ENCODE measurements at regions not wholly inside any gene's neighbourhood (a gene's known extent, or its start where the extent isn't known, plus 50 kb on each side); places are given as distances from the start of the nearest gene placed in this dataset.
"Not testable (repeated sequence)": the region's sequence is repeated elsewhere in the genome, so short reads cannot be mapped to it uniquely, and the experiment has no call there.

DNA sequence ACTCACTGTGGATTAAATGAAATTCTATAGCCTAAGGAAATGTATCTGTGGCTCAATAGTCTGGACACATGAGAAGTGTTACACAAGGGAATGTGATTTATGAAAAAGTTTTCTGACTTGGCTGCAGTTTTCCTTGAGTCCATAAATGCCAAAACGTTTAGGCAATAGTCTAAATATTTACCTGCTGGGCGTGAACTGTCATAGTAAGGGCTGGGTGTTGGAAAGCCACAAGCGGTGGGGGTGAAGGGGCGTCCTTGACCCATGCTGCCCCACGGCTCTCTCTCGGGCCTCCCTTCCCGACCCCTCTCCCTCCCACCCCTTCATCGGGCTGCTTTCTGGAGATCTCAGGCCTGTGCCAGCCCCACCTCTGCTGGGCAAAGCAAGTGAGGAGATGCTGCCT is 223.7 kb downstream of the BUB3 start:
- no peak for DNase-seq (ENCODE audit: low read depth, low spot score)

GRCh38 chr10:123378302-123378701 is 224.1 kb downstream of the BUB3 start:
- no peak for DNase-seq (ENCODE audit: low read depth, low spot score)

- DNase-seq (ENCODE audit: low read depth, low spot score), result no peak
Measured at GRCh38 chr10:123379156-123379555, 225.0 kb downstream of the BUB3 start.

GRCh38 chr10:123380491-123381085 is 226.4 kb downstream of the BUB3 start:
- DNase-seq (ENCODE audit: low read depth, low spot score), result peak; percentile 55

DNA sequence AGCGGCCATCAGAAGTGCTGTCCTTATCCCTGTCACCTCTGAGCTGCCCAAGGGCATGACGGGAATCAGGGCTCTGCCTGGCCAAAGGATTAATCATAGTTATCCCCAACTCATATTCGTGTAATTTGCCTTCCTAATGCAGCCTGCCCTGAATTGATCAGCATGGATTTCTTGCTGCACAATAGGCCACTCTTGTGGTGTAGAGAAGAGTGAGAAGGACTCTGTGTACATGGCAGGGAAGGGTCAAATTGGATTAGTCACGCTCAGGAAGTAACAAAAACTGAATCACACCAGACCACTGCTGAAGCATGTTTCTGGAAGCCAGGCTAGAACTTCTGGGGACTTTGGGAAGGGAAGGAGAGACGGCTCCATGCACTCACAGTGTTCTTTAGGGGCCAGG is 227.0 kb downstream of the BUB3 start:
- peak; percentile 13 for DNase-seq (ENCODE audit: low read depth, low spot score)

- no peak for DNase-seq (ENCODE audit: low read depth, low spot score)
Measured at GRCh38 chr10:123382491-123382890, 228.3 kb downstream of the BUB3 start.

DNA sequence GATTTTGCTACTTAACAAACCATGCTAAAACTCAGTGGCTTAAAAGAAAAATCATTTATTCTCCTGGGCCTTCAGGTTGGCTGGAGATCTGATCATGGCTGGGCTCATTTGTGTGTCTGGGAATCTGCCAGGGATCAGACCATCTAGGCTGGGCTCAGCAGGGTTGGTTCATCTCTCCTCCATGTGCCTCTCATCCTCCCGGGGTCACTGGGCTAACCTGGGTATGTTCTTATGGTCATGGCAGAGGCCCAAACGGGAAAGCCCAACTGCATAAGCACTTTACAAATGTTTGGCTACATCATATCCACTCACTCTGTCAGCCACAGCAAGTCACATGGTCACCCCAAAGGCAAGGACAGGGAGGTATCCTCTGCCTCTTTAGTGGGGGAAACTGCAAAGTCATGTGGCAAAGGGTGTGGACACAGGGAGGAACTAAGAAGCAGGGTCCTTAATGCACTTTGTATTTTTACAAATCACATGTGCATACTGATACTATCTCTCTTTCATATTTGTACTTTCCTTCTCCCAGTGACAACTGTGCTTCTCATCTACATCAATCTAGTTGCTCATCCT is 231.4 kb downstream of the BUB3 start:
- no peak for DNase-seq (ENCODE audit: low read depth, low spot score)

GRCh38 chr10:123389520-123389919 is 235.3 kb downstream of the BUB3 start:
- DNase-seq (ENCODE audit: low read depth, low spot score), result no peak

DNA sequence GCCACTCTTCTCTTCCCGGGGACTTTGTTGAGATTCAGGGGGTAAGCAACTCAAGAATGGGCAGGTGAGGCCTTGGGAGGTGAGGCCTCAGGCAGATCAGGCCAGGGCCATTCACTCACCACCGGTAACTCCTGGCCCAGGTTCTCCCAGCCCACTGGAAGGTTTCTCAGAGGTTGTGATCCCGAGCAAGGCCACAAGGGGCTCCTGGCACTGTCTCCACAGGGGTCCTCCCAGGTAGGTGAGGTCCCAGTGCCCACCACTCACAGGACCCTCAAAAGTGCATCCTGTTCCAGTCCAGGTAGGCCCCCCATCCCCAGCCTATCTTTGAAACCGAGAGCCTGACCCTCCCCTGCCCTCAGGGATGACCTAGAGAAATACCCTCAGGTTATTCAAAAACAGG is 236.1 kb downstream of the BUB3 start:
- no peak for DNase-seq (ENCODE audit: low read depth, low spot score)

DNA sequence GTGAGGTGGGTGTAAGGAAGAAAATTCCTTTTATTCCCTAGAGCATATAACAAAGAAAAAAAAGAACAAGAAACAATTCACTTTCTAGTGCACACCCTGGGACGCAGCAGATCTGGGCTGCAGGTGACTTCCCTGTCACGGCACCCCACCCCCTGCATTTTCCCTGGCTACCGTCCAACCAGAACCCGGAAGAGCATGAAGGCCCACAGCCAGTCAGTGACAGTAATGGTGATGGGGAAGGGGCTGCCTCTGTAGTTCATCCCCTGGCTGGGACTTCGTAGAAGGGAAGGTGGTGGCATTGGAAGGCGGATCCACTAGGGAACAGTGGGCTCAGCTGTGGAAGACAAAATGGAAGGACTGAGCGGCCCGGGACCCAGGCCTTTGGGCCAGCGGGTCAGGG is 236.7 kb downstream of the BUB3 start:
- DNase-seq (ENCODE audit: low read depth, low spot score), result no peak

DNA sequence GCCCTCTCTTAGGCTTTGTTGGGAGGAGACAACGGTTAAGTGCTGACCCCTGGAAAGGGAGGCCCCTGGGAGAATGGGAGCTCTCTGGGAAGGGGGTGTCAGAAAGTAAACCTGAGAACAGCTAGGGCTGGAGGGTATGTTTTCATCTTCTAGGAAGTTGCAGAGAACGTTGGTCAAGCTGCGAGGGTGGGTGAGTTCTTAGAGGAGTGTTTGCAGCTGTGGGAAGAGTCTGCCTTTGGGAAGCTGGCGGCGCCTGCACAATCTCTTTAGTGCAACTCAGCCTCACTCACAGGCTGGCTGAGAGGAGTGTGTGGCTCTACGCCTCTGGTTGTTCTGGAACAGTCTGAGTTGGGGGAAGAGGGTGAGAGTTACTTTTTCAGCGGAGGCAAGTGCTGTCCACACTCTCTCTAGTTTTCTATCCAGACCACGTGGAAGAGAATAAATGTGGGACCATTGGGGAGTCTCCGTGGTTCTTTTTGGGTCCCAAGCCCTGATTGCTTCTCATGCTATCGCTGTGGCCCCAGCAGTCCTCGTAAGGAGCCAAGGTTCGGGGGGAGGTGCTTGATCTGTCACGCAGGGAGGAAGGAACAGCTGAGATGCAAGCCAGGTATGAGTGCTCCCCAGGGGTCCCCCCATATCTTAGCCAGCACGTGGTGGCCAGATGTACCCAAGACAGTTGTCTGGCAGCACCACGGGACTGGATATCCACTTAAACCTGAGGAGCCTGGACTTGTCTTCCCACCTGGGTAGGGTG is 237.2 kb downstream of the BUB3 start:
- no peak for DNase-seq (ENCODE audit: low read depth, low spot score)

GRCh38 chr10:123392182-123392963 is 238.2 kb downstream of the BUB3 start:
- no peak for DNase-seq (ENCODE audit: low read depth, low spot score)

DNA sequence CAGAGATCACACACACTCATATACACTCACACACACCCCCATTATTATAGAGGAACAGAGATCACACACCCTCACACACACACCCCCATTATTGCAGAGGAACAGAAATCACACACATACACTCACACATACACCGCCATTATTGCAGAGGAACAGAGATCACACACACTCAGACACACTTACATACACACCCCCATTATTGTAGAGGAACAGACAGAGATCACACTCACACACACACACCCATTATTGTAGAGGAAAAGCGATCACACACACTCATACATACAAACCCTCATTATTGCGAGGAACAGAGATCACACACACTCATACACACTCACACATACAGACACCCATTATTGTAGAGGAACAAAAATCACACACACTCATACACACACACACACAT is 239.0 kb downstream of the BUB3 start:
- DNase-seq (ENCODE audit: low read depth, low spot score), result no peak

DNA sequence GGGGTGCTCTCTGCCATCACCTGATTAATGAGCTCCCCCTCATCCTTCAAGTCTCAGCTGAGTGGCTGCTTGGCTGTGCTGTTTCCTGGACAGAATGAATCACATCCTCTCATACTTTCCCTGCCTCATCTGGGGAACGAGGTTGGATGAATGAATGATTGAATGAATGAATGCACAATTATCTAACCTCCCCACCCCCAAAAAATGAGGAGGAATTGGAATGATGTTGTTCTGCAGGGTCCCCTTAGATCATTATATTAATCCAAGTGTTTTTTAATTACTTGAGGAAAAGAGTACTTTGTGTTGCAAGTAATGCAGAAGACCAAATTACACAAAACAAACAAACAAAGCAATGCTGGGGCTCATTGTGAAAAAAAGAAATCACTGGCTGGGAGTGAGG is 240.2 kb downstream of the BUB3 start:
- no peak for DNase-seq (ENCODE audit: low read depth, low spot score)

DNA sequence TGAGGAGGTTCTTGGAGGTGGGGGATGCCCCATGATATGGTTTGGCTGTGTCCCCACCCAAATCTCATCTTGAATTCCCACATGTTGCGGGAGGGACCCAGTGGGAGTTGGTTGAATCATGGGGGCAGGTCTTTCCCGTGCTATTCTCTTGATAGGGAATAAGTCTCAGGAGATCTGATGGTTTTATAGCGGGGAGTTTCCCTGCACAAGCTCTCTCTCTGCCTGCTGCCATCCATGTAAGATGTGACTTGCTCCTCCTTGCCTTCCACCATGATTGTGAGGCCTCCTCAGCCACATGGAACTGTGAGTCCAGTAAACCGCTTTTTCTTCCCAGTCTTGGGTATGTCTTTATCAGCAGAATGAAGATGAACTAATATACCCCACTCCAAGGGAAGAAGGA is 241.0 kb downstream of the BUB3 start:
- not testable (repeated sequence) for DNase-seq (ENCODE audit: low read depth, low spot score)

DNA sequence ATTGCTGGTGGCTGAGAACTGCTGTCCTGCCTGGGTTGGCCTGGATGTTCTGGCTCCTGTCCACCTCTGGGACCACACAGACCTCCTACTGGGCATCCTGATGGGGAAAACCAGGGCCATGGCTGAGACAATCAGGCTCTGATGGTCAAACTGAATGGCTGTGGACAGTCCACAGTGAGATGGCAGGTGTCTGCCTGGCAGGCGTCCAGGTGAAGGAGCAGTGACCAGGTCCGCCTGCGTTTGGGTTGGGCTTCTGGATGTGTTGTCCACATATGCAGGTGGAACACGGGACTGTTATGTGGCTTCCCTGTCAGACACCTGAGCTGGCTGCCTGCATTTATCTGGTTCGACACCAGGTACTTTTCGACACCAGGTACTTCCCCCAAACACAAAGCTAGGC is 241.7 kb downstream of the BUB3 start:
- DNase-seq (ENCODE audit: low read depth, low spot score), result no peak

DNA sequence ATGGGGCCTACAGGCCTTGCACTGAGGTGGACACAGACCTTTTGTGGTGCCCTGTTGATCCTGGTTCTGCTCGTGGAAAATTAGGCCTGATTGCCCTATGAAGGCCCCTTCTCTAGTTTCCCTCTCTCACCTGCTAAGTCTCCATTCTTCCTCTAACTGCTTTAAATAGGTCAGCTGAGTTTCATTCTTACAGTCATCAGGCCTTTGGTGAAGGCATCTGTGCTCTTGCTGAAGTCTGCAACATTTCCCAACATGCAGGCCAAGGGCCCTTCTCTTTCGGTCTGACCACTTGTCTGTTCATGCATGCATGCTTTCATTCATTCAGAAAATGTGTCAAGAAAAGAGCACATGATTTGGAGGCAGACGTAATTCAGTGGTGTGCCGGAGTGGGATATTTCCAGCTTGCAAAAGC is 244.0 kb downstream of the BUB3 start:
- no peak for DNase-seq (ENCODE audit: low read depth, low spot score)

DNA sequence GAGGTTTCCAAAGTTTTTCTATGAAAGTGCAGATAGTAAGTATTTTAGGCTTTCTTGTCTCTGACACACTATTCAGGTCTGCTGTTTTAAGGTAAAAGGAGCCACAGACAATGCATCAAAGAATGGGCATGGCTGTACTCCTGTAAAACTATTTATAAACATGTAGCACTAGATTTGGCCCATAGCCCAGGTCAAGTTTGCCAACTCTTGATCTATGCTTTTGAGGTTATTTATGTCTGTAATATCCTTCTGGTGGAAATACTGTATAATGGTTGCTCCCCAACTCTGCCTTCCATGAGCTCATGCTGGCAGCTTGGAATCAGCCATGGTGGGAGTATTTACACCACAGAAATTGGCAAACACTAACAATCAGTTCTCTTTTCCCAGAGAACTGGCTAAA is 244.6 kb downstream of the BUB3 start:
- DNase-seq (ENCODE audit: low read depth, low spot score), result no peak

GRCh38 chr10:123399276-123399839 is 245.2 kb downstream of the BUB3 start:
- DNase-seq (ENCODE audit: low read depth, low spot score), result no peak

DNA sequence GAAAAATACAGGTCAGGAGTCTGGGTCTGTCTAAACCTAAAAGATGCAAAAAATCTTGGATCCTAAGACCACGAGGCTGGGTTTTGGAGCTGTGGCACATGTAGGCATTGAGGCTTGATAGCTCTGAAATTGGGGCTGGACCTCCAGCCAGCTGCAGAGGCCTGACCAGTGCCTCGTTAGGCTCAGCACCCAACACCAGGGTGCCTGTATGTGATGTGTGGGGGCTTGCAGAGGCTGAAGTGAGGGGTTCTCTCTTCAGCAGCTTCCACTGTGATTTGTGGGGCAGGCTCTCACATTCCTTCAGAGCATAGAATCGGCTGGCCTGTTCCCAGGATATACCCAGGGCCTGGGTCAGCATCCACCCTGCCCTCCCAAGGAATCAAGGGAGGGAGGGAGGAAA is 247.8 kb downstream of the BUB3 start:
- no peak for DNase-seq (ENCODE audit: low read depth, low spot score)

DNA sequence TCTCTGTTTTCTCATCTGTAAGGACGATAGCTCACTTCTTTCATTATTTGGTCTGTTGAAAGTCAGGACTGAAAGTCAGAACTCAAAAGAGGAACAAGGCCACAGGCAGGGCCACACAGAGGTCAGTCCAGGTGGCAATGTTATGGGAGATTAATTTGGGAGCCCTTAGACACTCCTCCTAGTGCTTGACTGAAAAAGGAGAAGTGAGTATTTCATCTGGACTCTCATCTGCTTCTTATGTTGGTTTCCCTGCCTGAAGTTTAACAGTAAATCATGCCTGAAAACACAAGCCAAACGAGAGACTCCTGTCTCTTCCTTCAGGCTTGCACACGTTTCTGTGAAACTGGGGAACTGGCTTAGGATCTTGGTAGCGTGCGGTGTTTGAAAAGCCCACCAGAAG is 248.5 kb downstream of the BUB3 start:
- DNase-seq (ENCODE audit: low read depth, low spot score), result no peak

GRCh38 chr10:123404357-123404756 is 250.2 kb downstream of the BUB3 start:
- no peak for DNase-seq (ENCODE audit: low read depth, low spot score)
